H4 (cell line): ENCODE measurements at regions not wholly inside any gene's neighbourhood (a gene's known extent, or its start where the extent isn't known, plus 50 kb on each side); places are given as distances from the start of the nearest gene placed in this dataset.

Source experiments
- DNase-seq: peaks from one replicate; pipeline ENCODE4 v3.0.0-alpha.2; 2015; ENCODE audit warnings: low spot score

DNA sequence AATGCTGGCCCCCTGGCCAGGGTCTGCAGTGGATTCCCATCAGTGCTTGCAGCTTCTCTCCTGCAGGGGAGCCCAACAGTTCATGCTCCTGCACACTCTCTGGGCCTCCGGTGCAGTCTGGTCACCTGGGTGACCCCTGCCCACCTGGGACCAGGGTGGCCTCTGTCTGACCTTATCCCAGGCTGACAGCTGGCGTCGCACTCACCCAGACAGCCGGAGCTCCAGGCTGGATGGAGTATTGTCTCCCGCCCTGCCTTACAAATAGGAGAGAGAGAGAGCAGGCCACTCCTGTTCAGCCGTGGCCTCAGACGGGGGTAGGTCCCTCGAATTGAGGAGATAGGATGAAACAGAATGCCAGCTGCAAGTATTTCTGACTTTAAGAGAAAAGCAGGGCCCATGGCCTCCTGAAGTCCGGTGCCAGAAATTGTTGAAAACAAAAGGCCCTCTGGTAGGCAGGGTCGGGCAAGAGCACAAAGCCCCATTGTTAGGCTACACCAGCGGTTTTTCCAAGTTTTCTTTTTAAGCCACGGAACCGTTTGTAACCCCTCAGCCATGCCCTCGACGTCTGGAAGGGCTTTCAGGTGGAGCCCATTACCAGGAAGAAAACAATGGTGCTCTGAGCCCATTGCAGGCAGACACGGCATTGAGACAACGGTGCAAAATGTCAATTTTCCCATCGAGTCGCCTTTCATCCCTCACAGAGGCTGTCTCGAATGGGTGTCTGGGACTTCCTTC is 258.4 kb downstream of the BCL11A start:
- DNase-seq: no peak

DNA sequence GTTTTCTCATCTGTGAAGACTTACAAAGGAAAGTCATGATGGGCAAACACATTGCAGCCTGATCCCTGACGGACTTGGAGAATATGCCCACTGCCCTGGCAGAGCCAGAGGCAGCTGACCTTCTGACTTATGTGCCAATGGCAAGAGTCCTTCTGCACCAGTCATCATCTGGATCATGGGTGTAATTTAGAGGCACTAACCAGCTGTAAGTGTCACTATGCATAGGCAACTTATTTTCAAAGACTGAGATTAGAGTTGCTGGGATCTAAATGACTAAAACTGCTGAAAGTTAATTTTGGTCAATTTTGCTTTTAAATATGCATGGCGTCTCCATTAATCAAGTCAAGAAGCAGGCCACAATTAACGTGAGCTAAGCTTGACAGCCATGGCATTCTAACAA is 261.2 kb downstream of the BCL11A start:
- DNase-seq: no peak

DNA sequence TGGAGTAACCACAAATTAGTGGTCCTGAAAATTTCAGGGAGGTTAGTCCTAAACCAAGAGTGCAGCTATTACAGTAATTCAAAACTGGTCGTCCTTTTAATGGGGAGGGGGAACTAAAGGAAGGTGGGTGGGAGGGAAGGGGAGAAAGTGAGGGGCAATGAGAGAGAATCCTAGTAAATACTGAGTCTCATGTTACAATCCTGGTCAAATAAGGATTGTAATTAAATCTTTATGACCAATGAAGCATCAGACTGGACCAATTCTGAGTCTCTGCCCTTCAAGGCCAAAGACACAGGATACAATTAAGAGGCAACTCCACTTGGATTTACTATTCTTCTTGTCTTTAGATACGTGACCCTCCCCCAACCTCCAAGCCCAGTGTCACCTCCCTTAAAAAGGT is 262.9 kb downstream of the BCL11A start:
- DNase-seq: no peak

DNA sequence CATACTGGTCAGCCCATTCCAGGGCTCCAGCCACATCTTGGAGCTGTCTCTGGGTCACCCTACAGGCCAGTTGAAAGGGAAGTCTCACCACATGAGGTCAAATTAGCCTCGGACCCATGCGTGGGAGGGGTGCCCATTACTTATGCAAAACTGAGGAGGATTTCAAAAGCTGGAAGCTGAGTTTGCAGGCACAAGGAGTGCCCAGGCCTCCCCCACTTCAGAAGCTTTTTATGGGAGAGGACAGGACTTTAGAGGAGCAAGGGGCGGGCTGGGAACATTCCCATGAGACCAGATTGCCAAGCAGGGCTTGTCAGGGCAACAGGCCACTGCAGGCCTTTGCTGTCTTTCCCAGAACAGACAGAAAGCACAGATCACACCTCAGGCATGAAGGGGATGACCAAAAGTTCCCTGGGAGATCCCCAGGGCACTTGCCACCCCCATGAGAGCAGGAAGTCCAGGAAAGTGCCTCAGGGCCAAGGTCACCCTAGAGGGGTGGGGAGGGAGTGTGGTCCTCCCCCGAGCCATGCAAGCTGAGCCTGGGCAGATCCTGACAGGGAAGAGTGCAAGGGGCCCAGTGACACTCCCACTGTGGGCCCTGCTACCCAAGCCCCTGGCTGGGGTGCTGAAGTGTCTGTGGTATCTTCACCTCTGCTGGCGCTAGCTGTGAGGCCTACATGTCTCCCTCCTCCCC is 267.7 kb downstream of the BCL11A start:
- DNase-seq: no peak

DNA sequence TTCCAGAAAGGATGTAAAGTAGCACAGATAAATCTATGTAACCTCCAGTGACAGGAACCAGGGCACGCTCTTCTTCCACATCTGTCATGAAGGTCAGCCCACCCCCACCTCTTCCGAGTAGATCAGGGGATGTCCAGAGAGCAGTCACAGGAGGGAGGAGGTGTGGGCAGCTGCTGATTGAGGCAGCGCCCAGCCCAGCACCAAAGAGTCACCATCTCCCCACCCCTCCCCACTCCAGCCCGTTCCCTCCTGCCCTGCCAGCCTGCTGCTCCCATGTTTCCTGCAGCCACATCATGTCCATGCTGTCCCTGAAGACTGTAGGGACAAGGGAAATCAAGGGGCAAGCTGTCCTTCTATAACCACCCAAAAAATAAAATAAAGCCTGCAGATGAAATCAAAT is 269.8 kb downstream of the BCL11A start:
- no peak for DNase-seq

DNA sequence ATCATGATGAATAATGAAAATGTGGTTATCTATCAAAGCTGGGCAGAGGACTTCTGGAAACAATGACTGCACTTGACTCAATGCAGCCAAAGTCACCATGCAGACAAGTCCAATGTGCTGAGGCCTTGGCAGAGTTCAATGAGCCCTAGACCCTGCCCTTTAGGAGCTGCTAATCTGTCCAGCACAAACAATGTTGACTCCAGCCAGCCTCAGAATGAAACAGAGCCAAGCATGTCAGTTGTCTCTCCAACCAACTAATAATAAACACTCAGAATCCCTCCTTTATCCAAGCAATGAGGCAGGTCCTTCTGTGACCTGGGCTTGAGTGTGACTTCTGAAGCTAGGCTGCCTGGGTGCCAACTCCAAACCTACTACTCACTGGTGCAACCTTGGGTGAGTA is 270.6 kb downstream of the BCL11A start:
- DNase-seq: no peak

DNA sequence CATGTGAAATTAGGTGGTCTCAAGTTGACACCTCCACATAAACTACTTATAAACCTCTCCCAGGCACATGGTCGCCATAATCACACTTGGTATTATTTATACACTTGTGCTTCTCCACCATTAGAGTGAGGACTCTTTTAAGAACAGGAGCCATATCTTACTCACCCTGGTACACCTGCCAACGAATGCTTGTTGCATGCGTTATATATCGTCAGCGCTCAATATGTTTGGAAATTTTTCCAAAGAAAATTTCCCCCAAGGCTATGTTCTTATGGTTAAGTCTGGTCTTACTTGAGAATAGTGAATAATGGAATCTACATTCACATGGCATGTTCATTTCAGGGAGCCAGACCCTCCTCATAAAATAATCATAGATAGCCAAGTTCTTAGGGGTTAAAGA is 271.7 kb downstream of the BCL11A start:
- no peak for DNase-seq

DNA sequence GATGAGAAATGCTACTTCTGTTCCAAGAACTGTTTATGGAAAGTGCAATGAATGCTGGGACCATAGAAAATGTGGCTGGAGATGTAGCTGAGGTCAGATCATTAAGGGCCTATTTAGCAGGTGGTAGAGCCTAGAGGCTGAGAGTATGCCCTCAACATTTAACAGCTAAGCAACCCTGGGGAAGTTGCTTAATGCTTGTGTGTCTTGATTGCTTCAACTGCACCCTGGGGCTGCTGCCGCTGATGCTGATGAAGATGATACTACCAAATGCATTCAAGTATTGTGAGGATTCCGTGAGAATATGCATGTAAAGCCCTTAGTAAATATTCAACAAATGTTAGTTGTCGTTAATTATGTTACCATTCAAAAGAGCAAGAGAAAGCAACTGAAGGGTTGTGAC is 273.2 kb downstream of the BCL11A start:
- DNase-seq: no peak

DNA sequence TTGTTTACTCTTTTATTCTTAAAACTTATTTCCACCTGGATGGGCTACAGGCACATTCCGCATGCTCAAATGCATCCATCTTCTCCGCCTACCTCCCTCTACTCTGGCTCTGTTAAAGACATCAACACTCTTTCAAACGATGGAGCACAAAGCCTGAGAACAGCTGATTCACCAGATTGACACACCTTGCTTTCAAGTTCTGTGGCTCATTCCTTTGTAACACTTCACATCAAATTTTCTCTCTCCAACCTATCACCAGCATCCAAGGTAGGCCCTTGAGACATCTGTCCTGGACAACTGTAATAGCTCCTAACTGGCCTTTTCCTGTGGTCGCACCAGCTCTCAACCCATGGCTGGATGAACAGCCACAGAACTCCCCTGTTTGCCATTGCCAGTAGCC is 274.5 kb downstream of the BCL11A start:
- no peak for DNase-seq

DNA sequence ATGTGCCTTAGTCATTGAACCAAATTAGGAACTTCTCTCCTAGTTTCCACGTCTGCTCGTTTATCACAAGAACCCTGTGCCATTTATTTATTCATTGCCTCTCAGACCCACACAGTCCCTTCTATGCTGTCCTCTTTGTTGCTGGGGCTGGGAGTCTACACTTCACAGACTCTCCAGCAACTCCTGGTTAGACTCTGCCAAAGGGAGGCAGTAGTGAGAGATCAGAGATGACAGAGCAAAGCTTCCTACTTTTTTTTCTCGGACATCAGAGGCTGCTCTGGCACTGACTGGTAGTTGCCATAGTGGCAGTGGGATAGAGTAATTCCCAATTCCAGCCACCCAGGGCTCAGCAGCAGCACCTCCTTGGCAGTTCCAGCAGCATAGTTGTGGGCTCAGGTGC is 277.5 kb downstream of the BCL11A start:
- DNase-seq: no peak

DNA sequence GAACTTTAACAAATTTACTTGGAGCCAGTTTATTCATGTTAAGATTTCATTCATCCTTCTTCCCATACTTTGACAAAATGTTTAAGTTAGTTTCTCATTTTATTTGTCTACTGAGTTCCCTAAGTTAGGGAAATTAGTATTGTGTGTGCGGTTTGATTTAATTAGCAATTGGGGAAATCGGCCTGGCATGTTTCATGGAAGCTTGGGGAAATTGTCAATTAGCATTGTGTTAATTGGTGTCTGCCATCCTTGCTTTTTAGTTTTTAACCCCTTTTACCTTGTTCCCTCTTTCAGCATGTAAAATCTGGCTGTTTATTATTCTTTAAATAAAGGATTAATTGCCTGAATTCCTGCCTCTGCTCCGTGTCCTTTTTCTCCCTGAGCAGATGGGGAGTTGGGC is 279.6 kb downstream of the BCL11A start:
- no peak for DNase-seq

DNA sequence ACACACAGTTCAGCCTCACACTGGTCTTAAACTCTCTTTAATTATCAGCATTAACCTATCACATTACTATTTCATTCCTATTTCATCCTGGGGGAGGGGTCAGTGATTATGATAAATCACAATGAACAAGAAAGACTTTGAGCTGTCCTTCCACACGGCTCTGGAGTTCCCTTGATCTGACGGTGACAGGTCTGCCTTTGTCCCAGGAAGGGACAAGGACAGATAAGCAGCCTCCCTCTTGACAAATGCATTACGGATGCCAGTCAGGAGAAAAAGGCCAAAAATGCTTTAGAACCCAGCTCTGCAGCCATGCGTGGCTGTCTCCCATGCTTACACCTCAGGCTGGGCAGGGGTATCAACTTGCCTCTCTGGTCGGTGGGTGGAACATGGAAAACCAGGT is 281.7 kb downstream of the BCL11A start:
- no peak for DNase-seq

DNA sequence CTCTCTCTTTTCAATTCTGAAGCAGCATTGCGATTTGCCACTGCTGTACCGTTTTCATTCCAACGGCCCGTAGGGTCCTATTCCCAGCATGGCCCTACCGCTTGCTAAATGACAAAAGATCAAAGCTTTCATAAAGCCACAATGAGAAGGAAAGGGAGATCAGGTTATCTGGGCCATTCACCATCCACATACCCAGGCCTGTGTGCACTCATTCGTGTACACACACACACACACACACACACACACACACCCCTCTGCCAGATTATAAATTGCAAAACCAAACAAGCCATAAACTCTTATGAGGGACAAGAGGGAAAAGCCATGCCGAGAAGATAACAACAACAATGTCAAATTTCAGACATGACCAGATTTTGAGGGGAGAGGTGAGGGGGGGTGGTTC is 282.3 kb downstream of the BCL11A start:
- DNase-seq: no peak

DNA sequence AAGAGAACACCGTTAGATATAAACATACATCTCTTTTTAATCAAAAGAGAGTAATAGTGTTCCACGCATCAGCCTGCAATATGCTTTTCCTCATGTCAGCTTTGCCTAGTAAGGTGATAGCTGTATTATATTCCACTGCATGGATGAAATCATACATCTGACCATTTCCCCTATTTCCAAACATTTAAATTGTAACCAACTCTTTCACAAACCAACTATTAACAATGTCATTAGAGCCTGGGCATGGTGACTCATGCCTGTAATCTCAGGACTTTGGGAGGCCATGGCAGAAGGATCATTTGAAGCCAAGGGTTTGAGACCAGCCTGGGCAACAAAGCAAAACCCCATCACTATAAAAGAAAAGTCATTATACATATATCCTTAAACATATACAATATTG is 284.8 kb downstream of the BCL11A start:
- DNase-seq: no peak

DNA sequence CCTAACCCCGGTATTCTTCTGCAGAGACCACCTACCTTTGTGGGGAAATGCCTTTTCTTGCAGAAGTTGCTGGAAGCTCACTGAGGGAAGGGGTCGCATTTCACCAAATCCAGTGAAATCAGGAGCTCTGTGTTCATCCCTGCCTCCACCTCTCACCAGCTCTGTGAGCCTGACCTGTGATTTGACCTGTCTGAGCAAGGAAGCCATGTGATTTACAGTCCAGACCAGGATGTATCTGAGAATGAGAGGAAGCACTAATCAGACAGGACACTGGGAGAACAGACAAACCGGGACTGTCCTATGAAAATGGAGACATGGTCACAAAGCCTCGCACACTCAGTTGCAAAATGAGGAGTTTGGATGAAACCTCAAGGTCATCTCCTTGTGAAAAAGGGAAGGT is 285.4 kb downstream of the BCL11A start:
- no peak for DNase-seq

DNA sequence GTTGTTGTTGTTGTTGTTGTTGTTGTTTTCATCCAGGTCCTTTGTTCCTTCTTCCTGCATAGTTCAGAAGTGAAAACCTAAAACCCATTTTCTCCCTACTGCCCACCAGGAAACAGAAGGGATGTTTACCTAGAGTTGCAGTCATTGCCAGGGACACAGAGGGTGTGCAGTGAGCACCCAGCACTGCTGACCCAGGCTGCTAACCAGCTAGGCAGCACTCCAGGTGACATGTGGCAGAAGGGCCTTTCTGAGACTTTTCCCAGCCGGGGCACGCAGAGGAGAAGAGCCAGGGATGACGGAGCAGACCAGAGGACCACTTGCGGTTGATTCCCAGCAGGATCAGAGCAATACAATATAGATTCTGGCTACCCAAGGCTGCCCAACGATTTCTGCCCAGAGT is 286.3 kb downstream of the BCL11A start:
- DNase-seq: no peak

DNA sequence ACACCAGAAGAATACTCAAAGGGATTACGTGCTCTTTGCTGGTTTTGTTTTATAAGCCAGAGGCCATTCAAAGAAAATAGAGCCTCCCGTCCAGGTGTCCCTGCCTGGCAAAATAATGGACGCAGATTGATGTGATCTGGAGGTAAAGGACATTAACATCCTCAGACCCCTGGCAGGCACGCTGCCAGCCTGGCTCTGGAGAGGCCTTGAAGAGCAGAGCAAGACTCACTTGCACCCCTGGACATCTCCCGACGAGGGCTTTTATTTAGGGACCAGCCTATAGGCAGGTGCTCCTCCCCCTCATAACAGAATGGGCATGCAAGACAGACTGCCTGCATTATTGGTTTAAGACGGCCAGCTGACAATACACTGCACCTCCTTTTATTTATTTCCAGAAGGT is 291.3 kb downstream of the BCL11A start:
- DNase-seq: no peak

DNA sequence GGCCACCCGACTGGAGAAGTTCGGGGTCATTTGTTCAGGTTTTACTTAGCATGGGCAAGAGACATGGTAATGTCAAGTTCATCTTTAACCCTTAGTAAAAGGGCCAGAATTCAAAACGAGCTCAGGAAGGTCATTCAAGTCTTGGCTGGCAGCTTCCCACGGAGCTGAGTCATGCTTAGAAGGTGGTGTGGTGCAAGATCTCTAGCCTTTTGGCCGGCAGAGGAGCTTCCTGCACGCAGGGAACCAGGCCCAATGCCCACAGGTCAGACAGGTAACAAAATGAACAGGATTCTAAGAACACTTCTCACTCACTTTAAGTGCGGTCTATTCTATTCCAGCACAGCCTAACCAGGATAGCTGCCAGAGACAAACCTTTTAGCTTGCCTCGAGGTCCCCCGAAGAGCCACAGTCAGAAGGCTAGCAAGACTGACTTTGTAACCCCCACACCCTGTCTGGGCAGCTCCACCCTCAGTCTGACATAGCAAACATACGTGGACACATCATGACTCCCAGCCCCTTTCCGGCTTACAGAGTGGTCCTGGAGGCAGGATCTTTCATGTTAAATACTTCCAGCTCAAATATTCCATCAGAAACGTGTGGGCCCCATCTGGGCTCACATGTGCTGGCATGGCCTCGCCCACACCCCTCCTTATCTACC is 292.7 kb downstream of the BCL11A start:
- DNase-seq: peak; percentile 58

DNA sequence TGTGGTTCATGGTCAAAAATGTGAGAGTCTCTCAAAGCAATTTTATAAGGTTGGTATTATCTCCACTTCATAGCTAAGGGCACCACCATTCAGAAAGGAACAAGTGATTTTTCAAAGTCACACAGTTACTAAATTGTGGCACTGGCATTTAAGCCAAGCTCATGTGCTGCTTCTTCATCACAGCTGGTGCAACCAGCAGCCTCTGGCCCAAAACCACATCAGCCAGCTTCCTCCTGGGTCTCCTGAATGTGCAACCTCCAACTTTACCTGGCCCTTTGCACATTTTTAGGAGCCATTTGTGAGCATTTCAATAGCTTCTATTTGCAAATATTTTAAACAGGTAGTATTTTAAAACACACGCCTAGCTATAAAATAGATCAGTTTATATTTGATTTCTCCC is 293.7 kb downstream of the BCL11A start:
- no peak for DNase-seq

DNA sequence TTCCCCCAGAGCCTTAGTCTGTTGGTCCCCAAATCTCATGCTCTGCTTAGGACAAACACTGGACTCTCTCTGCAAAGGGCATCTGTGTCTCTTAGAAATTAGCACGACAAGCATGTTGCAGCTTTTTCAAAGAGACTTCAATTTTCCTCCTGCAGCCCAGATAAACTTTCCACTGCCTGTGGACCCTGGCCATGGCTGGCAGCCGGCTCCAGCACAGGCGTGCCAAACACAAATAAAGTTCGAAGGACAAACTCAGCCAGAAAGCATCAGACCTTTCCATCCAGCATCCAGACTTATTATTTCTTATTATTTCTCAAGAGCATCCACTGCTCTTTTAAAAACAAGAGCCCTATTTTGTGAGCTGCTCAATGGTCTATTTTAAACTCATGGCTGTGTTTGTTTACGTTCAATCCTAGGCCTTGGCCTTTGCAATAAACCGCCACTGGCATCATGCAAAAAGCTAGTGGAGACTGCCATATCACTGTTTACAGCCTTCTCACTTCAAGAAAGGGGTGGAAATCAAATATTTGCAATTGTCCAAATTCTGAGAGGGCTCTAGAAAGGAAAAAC is 300.8 kb downstream of the BCL11A start:
- no peak for DNase-seq

DNA sequence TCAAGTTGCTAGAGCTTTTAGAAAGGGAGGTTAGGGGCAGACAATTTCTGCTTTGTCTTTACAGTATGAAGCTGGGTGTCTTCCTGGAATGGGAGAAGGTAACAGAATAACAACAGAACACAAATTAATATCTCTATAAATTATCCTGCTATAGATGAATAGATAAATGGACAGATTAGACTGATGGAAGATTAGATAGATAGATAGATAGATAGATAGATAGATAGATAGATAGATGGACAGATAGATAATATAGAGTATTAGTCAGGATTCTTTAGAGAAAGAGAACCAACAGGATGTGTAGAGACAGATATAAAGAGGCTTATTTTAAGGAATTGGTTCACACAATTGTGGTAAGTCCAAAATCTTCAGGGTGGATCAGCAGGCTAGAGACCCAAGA is 302.2 kb downstream of the BCL11A start:
- DNase-seq: no peak

DNA sequence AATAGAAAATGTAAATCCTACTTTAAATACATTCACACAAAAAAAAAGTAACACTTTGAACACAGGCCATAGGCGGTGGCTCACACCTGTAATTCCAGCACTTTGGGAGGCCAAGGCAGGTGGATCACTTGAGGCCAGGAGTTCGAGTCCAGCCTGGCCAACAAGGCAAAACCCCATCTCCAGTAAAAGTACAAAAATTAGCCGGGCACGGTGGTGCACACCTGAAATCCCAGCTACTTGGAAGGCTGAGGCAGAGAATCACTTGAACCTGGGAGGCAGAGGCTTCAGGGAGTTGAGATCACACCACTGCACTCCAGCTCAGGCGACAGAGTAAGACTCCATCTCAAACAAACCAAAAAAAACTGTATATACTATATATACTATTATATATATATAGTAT is 303.6 kb downstream of the BCL11A start:
- DNase-seq: no peak

DNA sequence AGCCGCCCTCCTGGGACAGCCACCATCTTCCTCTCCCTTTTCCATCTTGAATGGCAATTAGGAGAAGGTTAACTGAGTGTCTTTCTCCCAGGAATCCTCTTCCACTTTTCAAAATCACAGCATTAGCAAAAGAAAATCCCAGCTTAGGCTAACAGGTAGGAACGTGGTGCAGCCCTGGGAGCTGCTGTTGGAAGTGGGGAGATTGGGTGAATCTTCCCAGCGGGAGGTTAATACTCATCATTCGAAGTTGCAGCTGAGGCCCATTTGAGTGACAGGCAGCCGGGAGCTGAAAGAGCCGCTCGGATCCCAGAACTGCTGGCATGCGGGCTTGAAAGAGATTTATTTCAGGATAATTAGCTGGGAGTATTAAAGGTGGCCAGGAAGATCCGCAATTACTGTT is 306.0 kb downstream of the BCL11A start:
- no peak for DNase-seq
